GM12878 (cell line): ENCODE measurements at regions not wholly inside any gene's neighbourhood (a gene's known extent, or its start where the extent isn't known, plus 50 kb on each side); places are given as distances from the start of the nearest gene placed in this dataset.

ENCODE experiments used
- ATAC-seq: fragments of 200-7000 bp; cut with Tn5 transposase; 3 replicates; pipeline ENCODE4 v1.9.1; 2020; ENCODE audit warnings: mild to moderate bottlenecking, moderate library complexity
- BruUV-seq: library from RNA; stranded (reverse); fragments of 400-500 nt; replicated peaks from 2 replicates; lab custom pipeline; 2021; lab: Mats Ljungman, UMichigan
- CTCF ChIA-PET: fragments of 300-600 bp; sonication (Branson Sonifier 250); formaldehyde crosslinking; extraction: SDS; loops from one replicate; lab custom pipeline; 2021; ENCODE audit warnings: inconsistent platforms; lab: Yijun Ruan, JAX
- POLR2A ChIA-PET: fragments of 350-600 bp; formaldehyde crosslinking; extraction: SDS; loops from one replicate; lab custom pipeline; 2021; ENCODE audit warnings: inconsistent platforms; lab: Charles Lee
- RAD21 ChIA-PET: fragments of 300-600 bp; sonication (Branson Sonifier 250); formaldehyde crosslinking; loops from one replicate; lab custom pipeline; 2023; ENCODE audit warnings: antibody characterized with exemption; ENCODE audit not compliant: unreplicated experiment; lab: Charles Lee
- SMC1A ChIA-PET: fragments of 300-600 bp; sonication (Branson Sonifier 250); formaldehyde crosslinking; loops from one replicate; lab custom pipeline; 2023; ENCODE audit not compliant: unreplicated experiment, uncharacterized antibody; lab: Charles Lee
- DNase-seq: peaks from one replicate; pipeline ENCODE4 v3.0.0-alpha.2; 2011; ENCODE audit warnings: low read depth, low spot score
- FAIRE-seq: peaks from 3 replicates; lab custom pipeline; 2011; peaks lifted over from hg19 to GRCh38; lab: Jason Lieb, UNC
- H2AFZ ChIP-seq: 2 replicates; pipeline ENCODE4 v1.6.0; 2011; ENCODE audit warnings: low read depth, low read length, control low read depth; ENCODE audit not compliant: control insufficient read depth
- H3K27ac ChIP-seq: 2 replicates; pipeline ENCODE4 v1.5.1; 2011; ENCODE audit warnings: control low read depth; ENCODE audit not compliant: control insufficient read depth, insufficient read depth
- H3K27me3 ChIP-seq, 2 experiments: replicated peaks in 1 of 2; 2 replicates each; pipeline versions ENCODE4 v1.6.0 to v1.6.1; 2011; ENCODE audit warnings: low read length in 1 of 2; ENCODE audit not compliant: control insufficient read depth in 2 of 2, insufficient read depth in 2 of 2
- H3K36me3 ChIP-seq, 2 experiments: 2 replicates each; pipeline ENCODE4 v1.5.1; 2011; ENCODE audit warnings: low read length in 1 of 2; ENCODE audit not compliant: control insufficient read depth in 2 of 2, insufficient read depth in 2 of 2
- H3K4me1 ChIP-seq: 2 replicates; pipeline ENCODE4 v1.6.1; 2011; ENCODE audit warnings: mild to moderate bottlenecking, low read length, moderate library complexity, mixed read lengths; ENCODE audit not compliant: control insufficient read depth, insufficient read depth
- H3K4me2 ChIP-seq: 2 replicates; pipeline ENCODE4 v1.6.0; 2011; ENCODE audit warnings: control low read depth; ENCODE audit not compliant: control insufficient read depth, insufficient read depth
- H3K4me3 ChIP-seq: fragments of 200-600 bp; sonication (generic); 2 replicates; pipeline ENCODE4 v1.5.1; 2016
- H3K79me2 ChIP-seq: 2 replicates; pipeline ENCODE4 v1.6.0; 2011; ENCODE audit warnings: low read length; ENCODE audit not compliant: control insufficient read depth, insufficient read depth
- H3K9ac ChIP-seq: 2 replicates; pipeline ENCODE4 v1.8.0; 2011; ENCODE audit warnings: low read length, control low read depth, mixed read lengths; ENCODE audit not compliant: control insufficient read depth, insufficient read depth
- H3K9me3 ChIP-seq: replicated peaks from 3 replicates; pipeline ENCODE4 v1.5.1; 2011; ENCODE audit warnings: mild to moderate bottlenecking, low read length; ENCODE audit not compliant: control insufficient read depth, insufficient read depth
- H4K20me1 ChIP-seq: 2 replicates; pipeline ENCODE4 v1.6.0; 2011; ENCODE audit not compliant: control insufficient read depth, insufficient read depth
- ASH2L ChIP-seq: fragments of 300-600, 200-600 bp; sonication (generic); IDR thresholded peaks from 2 replicates; pipeline ENCODE4 v1.6.1; 2017; ENCODE audit warnings: low read depth, mild to moderate bottlenecking, borderline replicate concordance
- ATF2 ChIP-seq: IDR thresholded peaks from 2 replicates; pipeline ENCODE4 v1.6.1; 2012; ENCODE audit warnings: low read length, inconsistent platforms
- BCL11A ChIP-seq: IDR thresholded peaks from 2 replicates; pipeline ENCODE4 v1.6.1; 2011; ENCODE audit warnings: low read depth, low read length
- BMI1 ChIP-seq: fragments of 450-650 bp; IDR thresholded peaks from 2 replicates; pipeline ENCODE4 v1.6.1; 2016; ENCODE audit warnings: mild to moderate bottlenecking, moderate library complexity, borderline replicate concordance
- EP300 ChIP-seq, 2 experiments: fragments of 150-350 bp in 1 of 2; IDR thresholded peaks; 2 replicates each; pipeline ENCODE4 v1.6.1; 2011 to 2012; ENCODE audit warnings: low read depth in 2 of 2, low read length in 2 of 2, borderline replicate concordance in 1 of 2, improper control_type of control experiment in 1 of 2, inconsistent platforms in 1 of 2; ENCODE audit not compliant: control insufficient read depth in 1 of 2
- GABPA ChIP-seq: IDR thresholded peaks from 2 replicates; pipeline ENCODE4 v1.6.1; 2014; ENCODE audit warnings: antibody characterized with exemption, low read depth, mild to moderate bottlenecking, inconsistent platforms
- HDGF ChIP-seq: fragments of 450-650 bp; IDR thresholded peaks from 2 replicates; pipeline ENCODE4 v1.6.1; 2016; ENCODE audit warnings: antibody characterized with exemption
- IKZF2 ChIP-seq, 2 experiments: fragments of 450-650 bp; IDR thresholded peaks; 2 replicates each; pipeline ENCODE4 v1.6.1; 2017; ENCODE audit warnings: mild to moderate bottlenecking in 2 of 2, moderate library complexity in 2 of 2
- IRF4 ChIP-seq: IDR thresholded peaks from 2 replicates; pipeline ENCODE4 v1.6.1; 2011; ENCODE audit warnings: low read depth, low read length
- KAT2A ChIP-seq: conservative IDR thresholded peaks from 2 replicates; pipeline ENCODE4 v1.6.1; 2011; ENCODE audit warnings: low read depth, low read length; ENCODE audit not compliant: control insufficient read depth
- LARP7 ChIP-seq: fragments of 450-650 bp; IDR thresholded peaks from 2 replicates; pipeline ENCODE4 v1.6.1; 2017; ENCODE audit warnings: mild to moderate bottlenecking
- MEF2A ChIP-seq: IDR thresholded peaks from 2 replicates; pipeline ENCODE4 v1.6.1; 2011; ENCODE audit warnings: low read depth, mild to moderate bottlenecking, low read length, moderate library complexity; ENCODE audit not compliant: insufficient read depth
- PAX8 ChIP-seq: fragments of 450-650 bp; IDR thresholded peaks from 2 replicates; pipeline ENCODE4 v1.6.1; 2017; ENCODE audit warnings: mild to moderate bottlenecking, moderate library complexity
- TBL1XR1 ChIP-seq: IDR thresholded peaks from 2 replicates; pipeline ENCODE4 v1.6.1; 2012; ENCODE audit warnings: low read depth, low read length, improper control_type of control experiment
- ZNF384 ChIP-seq: IDR thresholded peaks from 2 replicates; pipeline ENCODE4 v1.6.1; 2012; ENCODE audit warnings: low read depth, mild to moderate bottlenecking, low read length, improper control_type of control experiment, borderline replicate concordance
- ZNF622 ChIP-seq: fragments of 450-650 bp; IDR thresholded peaks from 2 replicates; pipeline ENCODE4 v1.6.1; 2017; ENCODE audit warnings: mild to moderate bottlenecking, inconsistent platforms
- WGBS: methylation state at CpG from one replicate; pipeline ENCODE4 v1.1.6; 2016; ENCODE audit warnings: low lambda C conversion rate; ENCODE audit not compliant: insufficient replicate concordance, insufficient coverage; ENCODE audit errors: missing lambda C conversion rate; 5-methylcytosine and 5-hydroxymethylcytosine counted together
- in situ Hi-C: fragments of 300-500 bp; cut with MboI; formaldehyde crosslinking; loops from 9 replicates; pipeline ENCODE4 v1.14.3; 2018; ENCODE audit warnings: mixed read lengths
- intact Hi-C: fragments of 100-400 bp; cut with micrococcal nuclease; formaldehyde crosslinking; loops from one replicate; pipeline ENCODE4 v1.14.2; 2022; ENCODE audit not compliant: unreplicated experiment

DNA sequence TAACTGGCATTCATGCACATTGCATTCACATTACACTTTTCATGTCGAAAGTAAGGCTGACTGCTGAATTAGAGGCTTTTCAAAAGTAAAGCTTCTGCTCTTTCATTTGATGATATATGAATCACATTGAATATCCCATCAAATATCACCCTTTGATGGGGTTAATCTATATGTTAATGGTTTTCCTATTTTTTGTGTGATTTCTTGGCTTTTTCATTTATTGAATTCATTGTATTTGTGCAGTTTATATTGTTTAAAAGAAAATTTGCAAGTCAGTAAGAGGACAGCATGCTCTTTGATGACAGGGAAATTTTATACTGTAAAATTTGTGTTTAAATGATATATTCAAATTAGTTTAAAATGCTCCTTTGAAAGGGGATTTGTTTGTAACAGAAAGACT lies 344.1 kb downstream of the PCDH10 start:
- H3K36me3 ChIP-seq: no peaks in the 10 kb centered on the region
- H3K4me1 ChIP-seq: no peaks in the 10 kb centered on the region
- WGBS: 0% methylated on average over 1 of the region's 1 CpG
- H3K27me3 ChIP-seq: no peaks in the 10 kb centered on the region
- H3K9ac ChIP-seq: no peak overlapping the region
- TF ChIP-seq MEF2A (no peak), BMI1 (no peak), IKZF2 (IDR thresholded peaks at IDR 0.05) (no peak), HDGF (no peak), KAT2A (no peak), IRF4 (no peak), ZNF622 (no peak), EP300 (IDR thresholded peaks at IDR 0.05; ENCODE audit: borderline replicate concordance in 1 of 2, control insufficient read depth in 1 of 2, low read depth in 2 of 2, low read length in 2 of 2) (no peak)
- H3K9me3 ChIP-seq: no peaks in the 10 kb centered on the region
- DNase-seq (no peak), FAIRE-seq (no peak), ATAC-seq (no peak)
- ChIA-PET SMC1A (no interaction called here), RAD21 (no interaction called here), CTCF (no interaction called here), POLR2A (no interaction called here)
- in situ Hi-C loops (no loop called here), intact Hi-C loops (no loop called here)
- no TSS peak for BruUV-seq
- no peaks in the 10 kb centered on the region for H4K20me1 ChIP-seq
- no peak overlapping the region for H3K4me2 ChIP-seq
- no peak overlapping the region for H2AFZ ChIP-seq
- H3K27ac ChIP-seq: no peak overlapping the region
- H3K4me3 ChIP-seq: no peak overlapping the region
- H3K79me2 ChIP-seq: no peaks in the 10 kb centered on the region

DNA sequence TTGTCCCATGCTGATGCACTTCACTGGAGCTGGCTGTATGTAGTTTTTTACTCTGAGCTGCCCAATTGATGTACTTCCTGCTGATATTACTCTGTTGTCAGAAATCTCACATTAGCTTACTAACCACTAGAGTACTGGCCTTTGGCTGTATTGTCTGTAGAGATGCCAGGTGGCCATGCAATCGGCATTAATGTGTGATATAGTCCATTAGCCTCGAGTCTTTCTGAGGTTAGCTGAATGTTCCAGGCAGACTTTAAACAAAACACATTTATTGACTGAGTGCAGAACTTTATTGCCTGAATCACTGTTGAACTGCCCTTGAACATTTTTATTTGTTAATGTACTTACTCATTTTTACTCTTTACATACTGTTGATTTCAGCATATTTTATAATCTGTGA lies 335.2 kb downstream of the PCDH10 start:
- H3K36me3 ChIP-seq: no peaks in the 10 kb centered on the region
- H3K4me1 ChIP-seq: no peaks in the 10 kb centered on the region
- 16% methylated on average over 2 of the region's 2 CpGs for WGBS
- SMC1A ChIA-PET: interaction anchor here (1.3 kb wide), 1 partner anchor 337 kb away, joined by 3 read pairs; no protein-coding TSS in a partner anchor
- RAD21 ChIA-PET: interaction anchor here (1.3 kb wide), 1 partner anchor 330 kb away, joined by 5 read pairs; no protein-coding TSS in a partner anchor
- no peaks in the 10 kb centered on the region for H3K27me3 ChIP-seq
- H3K4me3 ChIP-seq: no peak overlapping the region
- CTCF ChIA-PET: interaction anchor here (0.7 to 1.6 kb wide), 5 partner anchors 12 to 338 kb away, joined by 3 to 6 read pairs (median 4); no protein-coding TSS in a partner anchor
- no peaks in the 10 kb centered on the region for H4K20me1 ChIP-seq
- POLR2A ChIA-PET: no interaction called here
- H3K9me3 ChIP-seq: no peaks in the 10 kb centered on the region
- in situ Hi-C loops (no loop called here), intact Hi-C loops (loop anchor here (5.0 kb wide), 1 partner anchor 337 kb away; the partner anchor contains the start of gene PCDH10)
- no peak overlapping the region for H3K27ac ChIP-seq
- no peaks in the 10 kb centered on the region for H3K79me2 ChIP-seq
- FAIRE-seq (no peak), ATAC-seq (no peak), DNase-seq (no peak)
- H3K9ac ChIP-seq: no peak overlapping the region
- no peak overlapping the region for H2AFZ ChIP-seq
- H3K4me2 ChIP-seq: no peak overlapping the region
- no TSS peak for BruUV-seq
- TF ChIP-seq ZNF384: no peak
- TF ChIP-seq ATF2: no peak
- no peak for TF ChIP-seq BCL11A
- no peak for TF ChIP-seq PAX8
- no peak for TF ChIP-seq TBL1XR1
- TF ChIP-seq ASH2L: no peak
- no peak for TF ChIP-seq LARP7
- TF ChIP-seq GABPA: no peak
